SJSA1 (cell line): ENCODE measurements at regions not wholly inside any gene's neighbourhood (a gene's known extent, or its start where the extent isn't known, plus 50 kb on each side); places are given as distances from the start of the nearest gene placed in this dataset.
"Not testable (repeated sequence)": the region's sequence is repeated elsewhere in the genome, so short reads cannot be mapped to it uniquely, and the experiment has no call there.

Experiments used
- DNase-seq, 2 experiments: peaks; one replicate each; pipeline ENCODE4 v3.0.0-alpha.2; 2015 to 2020; ENCODE audit warnings: low spot score in 2 of 2, low read depth in 1 of 2
- H3K27ac ChIP-seq: fragments of 250-450 bp; sonication (Bioruptor Pico); 2 replicates; pipeline ENCODE4 v1.5.1; 2020; ENCODE audit warnings: mild to moderate bottlenecking, moderate library complexity
- H3K27me3 ChIP-seq: fragments of 250-450 bp; sonication (Bioruptor Pico); replicated peaks from 2 replicates; pipeline ENCODE4 v1.5.1; 2020; ENCODE audit warnings: mild to moderate bottlenecking, moderate library complexity
- H3K36me3 ChIP-seq: fragments of 250-450 bp; sonication (Bioruptor Pico); 2 replicates; pipeline ENCODE4 v1.5.1; 2020; ENCODE audit warnings: mild to moderate bottlenecking
- H3K4me1 ChIP-seq: fragments of 250-450 bp; sonication (Bioruptor Pico); replicated peaks from 2 replicates; pipeline ENCODE4 v1.6.1; 2021; ENCODE audit warnings: mild to moderate bottlenecking
- H3K4me3 ChIP-seq: fragments of 250-450 bp; sonication (Bioruptor Pico); 2 replicates; pipeline ENCODE4 v1.5.1; 2020; ENCODE audit warnings: mild to moderate bottlenecking
- H3K9me3 ChIP-seq: fragments of 250-450 bp; sonication (Bioruptor Pico); replicated peaks from 2 replicates; pipeline ENCODE4 v1.5.1; 2020; ENCODE audit warnings: mild to moderate bottlenecking

- Histone ChIP-seq H3K36me3 (no peaks in the 10 kb centered on the region), H3K9me3 (no peaks in the 10 kb centered on the region), H3K27me3 (no peaks in the 10 kb centered on the region), H3K4me1 (no peaks in the 10 kb centered on the region), H3K4me3 (no peak overlapping the region), H3K27ac (no peak overlapping the region)
- no peak for DNase-seq
Observed at GRCh38 chr4:34939073-34939472, 1305.2 kb downstream of the ARAP2 start.

GRCh38 chr4:34943741-34944386 lies 1300.5 kb downstream of the ARAP2 start:
- Histone ChIP-seq H3K4me3 (no peak overlapping the region), H3K9me3 (no peaks in the 10 kb centered on the region), H3K4me1 (no peaks in the 10 kb centered on the region), H3K27ac (no peak overlapping the region), H3K27me3 (no peaks in the 10 kb centered on the region), H3K36me3 (no peaks in the 10 kb centered on the region)
- no peak for DNase-seq

- DNase-seq = no peak
- H3K27me3 ChIP-seq = no peaks in the 10 kb centered on the region
- no peaks in the 10 kb centered on the region for H3K4me1 ChIP-seq
- H3K27ac ChIP-seq = no peak overlapping the region
- H3K9me3 ChIP-seq = no peaks in the 10 kb centered on the region
- H3K36me3 ChIP-seq = no peaks in the 10 kb centered on the region
- H3K4me3 ChIP-seq = no peak overlapping the region
Observed at GRCh38 chr4:34950926-34951325, 1293.4 kb downstream of the ARAP2 start.

GRCh38 chr4:34953145-34953799 lies 1291.0 kb downstream of the ARAP2 start:
- Histone ChIP-seq H3K9me3 (no peaks in the 10 kb centered on the region), H3K4me1 (no peaks in the 10 kb centered on the region), H3K27ac (no peak overlapping the region), H3K4me3 (no peak overlapping the region), H3K36me3 (no peaks in the 10 kb centered on the region), H3K27me3 (no peaks in the 10 kb centered on the region)
- no peak for DNase-seq

- Histone ChIP-seq H3K36me3 (no peaks in the 10 kb centered on the region), H3K4me1 (no peaks in the 10 kb centered on the region), H3K4me3 (no peak overlapping the region), H3K27me3 (no peaks in the 10 kb centered on the region), H3K27ac (no peak overlapping the region), H3K9me3 (no peaks in the 10 kb centered on the region)
- DNase-seq = no peak
Observed at GRCh38 chr4:34964613-34965012, 1279.7 kb downstream of the ARAP2 start.

- no peaks in the 10 kb centered on the region for H3K4me1 ChIP-seq
- H3K9me3 ChIP-seq = no peaks in the 10 kb centered on the region
- H3K27me3 ChIP-seq = no peaks in the 10 kb centered on the region
- no peak for DNase-seq
- H3K36me3 ChIP-seq = no peaks in the 10 kb centered on the region
- no peak overlapping the region for H3K27ac ChIP-seq
- no peak overlapping the region for H3K4me3 ChIP-seq
Observed at GRCh38 chr4:34972189-34972588, 1272.1 kb downstream of the ARAP2 start.

GRCh38 chr4:34973650-34974312 lies 1270.5 kb downstream of the ARAP2 start:
- Histone ChIP-seq H3K4me1 (no peaks in the 10 kb centered on the region), H3K9me3 (no peaks in the 10 kb centered on the region), H3K27ac (no peak overlapping the region), H3K36me3 (no peaks in the 10 kb centered on the region), H3K27me3 (no peaks in the 10 kb centered on the region), H3K4me3 (no peak overlapping the region)
- no peak for DNase-seq

- H3K9me3 ChIP-seq = no peaks in the 10 kb centered on the region
- no peaks in the 10 kb centered on the region for H3K27me3 ChIP-seq
- DNase-seq = no peak
- H3K27ac ChIP-seq = no peak overlapping the region
- H3K4me3 ChIP-seq = no peak overlapping the region
- H3K36me3 ChIP-seq = no peaks in the 10 kb centered on the region
- no peaks in the 10 kb centered on the region for H3K4me1 ChIP-seq
Observed at GRCh38 chr4:34974313-34974680, 1270.0 kb downstream of the ARAP2 start.

GRCh38 chr4:35021222-35021621 lies 1223.1 kb downstream of the ARAP2 start:
- peak overlapping the region; percentile 56; the same call in 1 of the 2 replicates for H3K27ac ChIP-seq
- H3K9me3 ChIP-seq, H3K4me3 ChIP-seq, H3K27me3 ChIP-seq, H3K36me3 ChIP-seq, H3K4me1 ChIP-seq: not testable (repeated sequence)
- DNase-seq = peak; percentile 47 to 63

- no peak overlapping the region for H3K4me3 ChIP-seq
- H3K4me1 ChIP-seq = no peaks in the 10 kb centered on the region
- no peak overlapping the region for H3K27ac ChIP-seq
- no peaks in the 10 kb centered on the region for H3K36me3 ChIP-seq
- no peak for DNase-seq
- no peaks in the 10 kb centered on the region for H3K27me3 ChIP-seq
- no peaks in the 10 kb centered on the region for H3K9me3 ChIP-seq
Observed at GRCh38 chr4:35025152-35025834, 1219.0 kb downstream of the ARAP2 start.

- Histone ChIP-seq H3K4me3 (no peak overlapping the region), H3K27ac (no peak overlapping the region), H3K4me1 (no peaks in the 10 kb centered on the region), H3K9me3 (no peaks in the 10 kb centered on the region), H3K27me3 (no peaks in the 10 kb centered on the region), H3K36me3 (no peaks in the 10 kb centered on the region)
- DNase-seq = no peak
Observed at GRCh38 chr4:35038079-35038805, 1206.1 kb downstream of the ARAP2 start.

- no peaks in the 10 kb centered on the region for H3K4me1 ChIP-seq
- no peak for DNase-seq
Observed at GRCh38 chr4:35038845-35039244, 1205.5 kb downstream of the ARAP2 start.

GRCh38 chr4:35052546-35052945 lies 1191.8 kb downstream of the ARAP2 start:
- Histone ChIP-seq H3K9me3 (no peaks in the 10 kb centered on the region), H3K4me3 (no peak overlapping the region), H3K27ac (no peak overlapping the region), H3K27me3 (no peaks in the 10 kb centered on the region), H3K36me3 (no peaks in the 10 kb centered on the region), H3K4me1 (no peaks in the 10 kb centered on the region)
- no peak for DNase-seq

More at GRCh38 chr4:35038845-35039244, 1205.5 kb downstream of the ARAP2 start:
- H3K9me3 ChIP-seq = no peaks in the 10 kb centered on the region
- H3K27me3 ChIP-seq = no peaks in the 10 kb centered on the region
- no peak overlapping the region for H3K27ac ChIP-seq
- no peak overlapping the region for H3K4me3 ChIP-seq
- H3K36me3 ChIP-seq = no peaks in the 10 kb centered on the region
